ENCODE measurements at regions not wholly inside any gene's neighbourhood (a gene's known extent, or its start where the extent isn't known, plus 50 kb on each side); places are given as distances from the start of the nearest gene placed in this dataset.

GRCh38 chr9:14402583-14402982, 88.6 kb upstream of the NFIB start:
- no peak for DNase-seq (ENCODE audit: low read depth in 4 of 4, low spot score in 3 of 4)

GRCh38 chr9:14401911-14402310, 88.0 kb upstream of the NFIB start:
- no peak for DNase-seq (ENCODE audit: low read depth in 4 of 4, low spot score in 3 of 4)

GRCh38 chr9:14400658-14400995, 86.7 kb upstream of the NFIB start:
- no peak for DNase-seq (ENCODE audit: low read depth in 4 of 4, low spot score in 3 of 4)

GRCh38 chr9:14399756-14400657, 86.1 kb upstream of the NFIB start:
- DNase-seq (ENCODE audit: low read depth in 4 of 4, low spot score in 3 of 4), result no peak

- no peak for DNase-seq (ENCODE audit: low read depth in 4 of 4, low spot score in 3 of 4)
Measured at GRCh38 chr9:14398473-14398872, 84.5 kb upstream of the NFIB start.

- DNase-seq (ENCODE audit: low read depth in 4 of 4, low spot score in 3 of 4), result no peak
Measured at GRCh38 chr9:14396171-14396570, 82.2 kb upstream of the NFIB start.

- DNase-seq (ENCODE audit: low read depth in 4 of 4, low spot score in 3 of 4), result no peak
Measured at GRCh38 chr9:14395317-14396082, 81.6 kb upstream of the NFIB start.

GRCh38 chr9:14393418-14393817, 79.5 kb upstream of the NFIB start:
- no peak for DNase-seq (ENCODE audit: low read depth in 4 of 4, low spot score in 3 of 4)

- no peak for DNase-seq (ENCODE audit: low read depth in 4 of 4, low spot score in 3 of 4)
Measured at GRCh38 chr9:14391620-14392019, 77.7 kb upstream of the NFIB start.

- DNase-seq (ENCODE audit: low read depth in 4 of 4, low spot score in 3 of 4), result no peak
Measured at GRCh38 chr9:14389657-14390056, 75.7 kb upstream of the NFIB start.

- DNase-seq (ENCODE audit: low read depth in 4 of 4, low spot score in 3 of 4), result no peak
Measured at GRCh38 chr9:14389146-14389545, 75.2 kb upstream of the NFIB start.

- DNase-seq (ENCODE audit: low read depth in 4 of 4, low spot score in 3 of 4), result no peak
Measured at GRCh38 chr9:14383773-14384172, 69.8 kb upstream of the NFIB start.

- DNase-seq (ENCODE audit: low read depth in 4 of 4, low spot score in 3 of 4), result no peak
Measured at GRCh38 chr9:14383294-14383693, 69.4 kb upstream of the NFIB start.

GRCh38 chr9:14380061-14380836, 66.3 kb upstream of the NFIB start:
- no peak for DNase-seq (ENCODE audit: low read depth in 4 of 4, low spot score in 3 of 4)

GRCh38 chr9:14379280-14379679, 65.3 kb upstream of the NFIB start:
- no peak for DNase-seq (ENCODE audit: low read depth in 4 of 4, low spot score in 3 of 4)

- DNase-seq (ENCODE audit: low read depth in 4 of 4, low spot score in 3 of 4), result no peak
Measured at GRCh38 chr9:14373706-14374105, 59.8 kb upstream of the NFIB start.

- DNase-seq (ENCODE audit: low read depth in 4 of 4, low spot score in 3 of 4), result no peak
Measured at GRCh38 chr9:14373336-14373666, 59.4 kb upstream of the NFIB start.

GRCh38 chr9:14372437-14373335, 58.7 kb upstream of the NFIB start:
- no peak for DNase-seq (ENCODE audit: low read depth in 4 of 4, low spot score in 3 of 4)

GRCh38 chr9:14369011-14369410, 55.1 kb upstream of the NFIB start:
- DNase-seq (ENCODE audit: low read depth in 4 of 4, low spot score in 3 of 4), result no peak

- no peak for DNase-seq (ENCODE audit: low read depth in 4 of 4, low spot score in 3 of 4)
Measured at GRCh38 chr9:14366076-14366475, 52.1 kb upstream of the NFIB start.

Data from left renal pelvis (tissue), 4 donors.